ENCODE measurements at regions not wholly inside any gene's neighbourhood (a gene's known extent, or its start where the extent isn't known, plus 50 kb on each side); places are given as distances from the start of the nearest gene placed in this dataset.

- no peak overlapping the region for H3K4me3 ChIP-seq (ENCODE audit: low read depth, low read length)
- DNase-seq (ENCODE audit: low read depth): no peak
- TF ChIP-seq POLR2A (IDR thresholded peaks at IDR 0.05; ENCODE audit: extremely low read depth, insufficient read length) (no peak), MYC (IDR thresholded peaks at IDR 0.05; ENCODE audit: low read depth, low read length) (no peak), MAX (IDR thresholded peaks at IDR 0.05; ENCODE audit: low read depth, low read length) (no peak), CTCF (IDR thresholded peaks at IDR 0.05; ENCODE audit: low read depth, low read length) (no peak)
Measured at GRCh38 chr13:47291107-47291656, 394.3 kb upstream of the HTR2A start.

GRCh38 chr13:47289567-47289966 is 392.7 kb upstream of the HTR2A start:
- no peak for DNase-seq (ENCODE audit: low read depth)
- no peak overlapping the region for H3K4me3 ChIP-seq (ENCODE audit: low read depth, low read length)
- no peak for TF ChIP-seq MAX (IDR thresholded peaks at IDR 0.05; ENCODE audit: low read depth, low read length)
- TF ChIP-seq POLR2A (IDR thresholded peaks at IDR 0.05; ENCODE audit: extremely low read depth, insufficient read length): no peak
- TF ChIP-seq CTCF (IDR thresholded peaks at IDR 0.05; ENCODE audit: low read depth, low read length): no peak
- no peak for TF ChIP-seq MYC (IDR thresholded peaks at IDR 0.05; ENCODE audit: low read depth, low read length)

GRCh38 chr13:47288546-47288945 is 391.7 kb upstream of the HTR2A start:
- no peak overlapping the region for H3K4me3 ChIP-seq (ENCODE audit: low read depth, low read length)
- TF ChIP-seq MAX (IDR thresholded peaks at IDR 0.05; ENCODE audit: low read depth, low read length): no peak
- no peak for TF ChIP-seq CTCF (IDR thresholded peaks at IDR 0.05; ENCODE audit: low read depth, low read length)
- TF ChIP-seq POLR2A (IDR thresholded peaks at IDR 0.05; ENCODE audit: extremely low read depth, insufficient read length): no peak
- TF ChIP-seq MYC (IDR thresholded peaks at IDR 0.05; ENCODE audit: low read depth, low read length): no peak
- no peak for DNase-seq (ENCODE audit: low read depth)

- no peak for TF ChIP-seq MAX (IDR thresholded peaks at IDR 0.05; ENCODE audit: low read depth, low read length)
Measured at GRCh38 chr13:47287291-47287751, 390.5 kb upstream of the HTR2A start.

GRCh38 chr13:47281991-47282390 is 385.1 kb upstream of the HTR2A start:
- H3K4me3 ChIP-seq (ENCODE audit: low read depth, low read length): no peak overlapping the region
- TF ChIP-seq POLR2A (IDR thresholded peaks at IDR 0.05; ENCODE audit: extremely low read depth, insufficient read length) (no peak), MAX (IDR thresholded peaks at IDR 0.05; ENCODE audit: low read depth, low read length) (no peak), CTCF (IDR thresholded peaks at IDR 0.05; ENCODE audit: low read depth, low read length) (no peak), MYC (IDR thresholded peaks at IDR 0.05; ENCODE audit: low read depth, low read length) (no peak)

More at GRCh38 chr13:47287291-47287751, 390.5 kb upstream of the HTR2A start:
- no peak for DNase-seq (ENCODE audit: low read depth)
- H3K4me3 ChIP-seq (ENCODE audit: low read depth, low read length): no peak overlapping the region

GRCh38 chr13:47279920-47280319 is 383.1 kb upstream of the HTR2A start:
- H3K4me3 ChIP-seq (ENCODE audit: low read depth, low read length): no peak overlapping the region
- TF ChIP-seq POLR2A (IDR thresholded peaks at IDR 0.05; ENCODE audit: extremely low read depth, insufficient read length) (no peak), MAX (IDR thresholded peaks at IDR 0.05; ENCODE audit: low read depth, low read length) (no peak), CTCF (IDR thresholded peaks at IDR 0.05; ENCODE audit: low read depth, low read length) (no peak), MYC (IDR thresholded peaks at IDR 0.05; ENCODE audit: low read depth, low read length) (no peak)
- no peak for DNase-seq (ENCODE audit: low read depth)

More at GRCh38 chr13:47281991-47282390, 385.1 kb upstream of the HTR2A start:
- no peak for DNase-seq (ENCODE audit: low read depth)

All from NB4 (cell line).